Spleen (tissue), 7 donors: ENCODE measurements at regions not wholly inside any gene's neighbourhood (a gene's known extent, or its start where the extent isn't known, plus 50 kb on each side); places are given as distances from the start of the nearest gene placed in this dataset.

Source experiments
- POLR2A ChIP-seq, 3 donors: fragments of 450-650 bp; IDR thresholded peaks; one replicate each; pipeline ENCODE4 v1.5.1; 2017; ENCODE audit warnings: antibody characterized with exemption in 3 of 3, mild to moderate bottlenecking in 1 of 3
- POLR2AphosphoS5 ChIP-seq, 3 donors: sonication (generic); formaldehyde crosslinking; IDR thresholded peaks; one replicate each; pipeline ENCODE4 v1.5.1; 2017; ENCODE audit warnings: antibody characterized with exemption in 3 of 3
- TF ChIP-seq, protein P1 (sequence below), 11 experiments: fragments of 200-600 bp in 7 of 11; fragments of 450-650 bp in 4 of 11; sonication (generic) in 4 of 11; IDR thresholded peaks in 8 of 11; conservative IDR thresholded peaks in 3 of 11; 1 replicate in 7 of 11; 2 replicates in 4 of 11; pipeline versions ENCODE4 v1.4.0 to v1.8.0; 2016 to 2021; ENCODE audit warnings: antibody characterized with exemption in 11 of 11, inconsistent platforms in 4 of 11, mild to moderate bottlenecking in 1 of 11
- donor health status: DM: no; HTN: no; CAD: no; lungs with moderate emphysema.
- donor health status: DM: no; HTN: no; CAD: no.
- donor health status: DM: no; HTN: no; CAD: no.

- TF ChIP-seq, protein P1, sequence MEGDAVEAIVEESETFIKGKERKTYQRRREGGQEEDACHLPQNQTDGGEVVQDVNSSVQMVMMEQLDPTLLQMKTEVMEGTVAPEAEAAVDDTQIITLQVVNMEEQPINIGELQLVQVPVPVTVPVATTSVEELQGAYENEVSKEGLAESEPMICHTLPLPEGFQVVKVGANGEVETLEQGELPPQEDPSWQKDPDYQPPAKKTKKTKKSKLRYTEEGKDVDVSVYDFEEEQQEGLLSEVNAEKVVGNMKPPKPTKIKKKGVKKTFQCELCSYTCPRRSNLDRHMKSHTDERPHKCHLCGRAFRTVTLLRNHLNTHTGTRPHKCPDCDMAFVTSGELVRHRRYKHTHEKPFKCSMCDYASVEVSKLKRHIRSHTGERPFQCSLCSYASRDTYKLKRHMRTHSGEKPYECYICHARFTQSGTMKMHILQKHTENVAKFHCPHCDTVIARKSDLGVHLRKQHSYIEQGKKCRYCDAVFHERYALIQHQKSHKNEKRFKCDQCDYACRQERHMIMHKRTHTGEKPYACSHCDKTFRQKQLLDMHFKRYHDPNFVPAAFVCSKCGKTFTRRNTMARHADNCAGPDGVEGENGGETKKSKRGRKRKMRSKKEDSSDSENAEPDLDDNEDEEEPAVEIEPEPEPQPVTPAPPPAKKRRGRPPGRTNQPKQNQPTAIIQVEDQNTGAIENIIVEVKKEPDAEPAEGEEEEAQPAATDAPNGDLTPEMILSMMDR (IDR thresholded peaks at IDR 0.05 in 8 of 11, conservative IDR thresholded peaks at IDR 0.05 in 3 of 11) = no peak
- TF ChIP-seq POLR2A (IDR thresholded peaks at IDR 0.05) = no peak
- no peak for TF ChIP-seq POLR2AphosphoS5 (IDR thresholded peaks at IDR 0.05)
Observed at GRCh38 chr3:1942781-1943180, 155.9 kb upstream of the CNTN4 start.
